Keratinocyte (primary cell): ENCODE measurements at regions not wholly inside any gene's neighbourhood (a gene's known extent, or its start where the extent isn't known, plus 50 kb on each side); places are given as distances from the start of the nearest gene placed in this dataset.

ENCODE experiments used
- DNase-seq: peaks from one replicate; pipeline ENCODE4 v3.0.0-alpha.2; 2011; ENCODE audit warnings: low read depth, missing footprints, low spot score
- FAIRE-seq: peaks from 2 replicates; lab custom pipeline; 2011; peaks lifted over from hg19 to GRCh38; lab: Jason Lieb, UNC
- H2AFZ ChIP-seq: 2 replicates; pipeline ENCODE4 v1.6.0; 2012; ENCODE audit warnings: low read length, control low read depth, inconsistent platforms; ENCODE audit not compliant: control insufficient read depth
- H3K27ac ChIP-seq: 2 replicates; pipeline ENCODE4 v1.5.1; 2011; ENCODE audit warnings: low read length; ENCODE audit not compliant: control insufficient read depth, insufficient read depth
- H3K27me3 ChIP-seq: 3 replicates; pipeline ENCODE4 v1.6.0; 2011; ENCODE audit warnings: low read length; ENCODE audit not compliant: control insufficient read depth, insufficient read depth; ENCODE audit errors: extremely low read depth
- H3K36me3 ChIP-seq, 2 experiments: 2 replicates in 1 of 2; 3 replicates in 1 of 2; pipeline ENCODE4 v1.5.1; 2011; ENCODE audit warnings: low read length in 2 of 2, mild to moderate bottlenecking in 1 of 2; ENCODE audit not compliant: control insufficient read depth in 2 of 2, insufficient read depth in 2 of 2; ENCODE audit errors: extremely low read depth in 1 of 2
- H3K4me1 ChIP-seq: 3 replicates; pipeline ENCODE4 v1.5.1; 2011; ENCODE audit warnings: low read length; ENCODE audit not compliant: control insufficient read depth, insufficient read depth; ENCODE audit errors: extremely low read depth
- H3K4me2 ChIP-seq: 3 replicates; pipeline ENCODE4 v1.6.0; 2011; ENCODE audit warnings: low read depth, low read length; ENCODE audit not compliant: control insufficient read depth, insufficient read depth; ENCODE audit errors: extremely low read depth
- H3K4me3 ChIP-seq, 3 experiments: fragments of 200-600 bp in 1 of 3; sonication (generic) in 1 of 3; 2 replicates in 2 of 3; 3 replicates in 1 of 3; pipeline ENCODE4 v1.5.1; 2011 to 2016; ENCODE audit warnings: low read length in 3 of 3, mild to moderate bottlenecking in 3 of 3, control low read depth in 2 of 3, inconsistent platforms in 1 of 3, low read depth in 1 of 3, mixed read lengths in 1 of 3, mixed run types in 1 of 3, moderate library complexity in 1 of 3; ENCODE audit not compliant: control insufficient read depth in 2 of 3, insufficient read depth in 2 of 3; ENCODE audit errors: extremely low read depth in 1 of 3
- H3K79me2 ChIP-seq: 2 replicates; pipeline ENCODE4 v1.6.0; 2012; ENCODE audit warnings: low read length; ENCODE audit not compliant: control insufficient read depth, insufficient read depth
- H3K9ac ChIP-seq: 3 replicates; pipeline ENCODE4 v1.6.0; 2011; ENCODE audit warnings: low read length; ENCODE audit not compliant: control insufficient read depth, insufficient read depth; ENCODE audit errors: extremely low read depth
- H3K9me1 ChIP-seq: 3 replicates; pipeline ENCODE4 v1.6.0; 2011; ENCODE audit warnings: low read length; ENCODE audit not compliant: control insufficient read depth, insufficient read depth; ENCODE audit errors: extremely low read depth
- H3K9me3 ChIP-seq: 2 replicates; pipeline ENCODE4 v1.5.1; 2012; ENCODE audit warnings: low read depth, low read length; ENCODE audit not compliant: control insufficient read depth
- H4K20me1 ChIP-seq: 3 replicates; pipeline ENCODE4 v1.6.0; 2011; ENCODE audit warnings: low read length; ENCODE audit not compliant: control insufficient read depth, insufficient read depth; ENCODE audit errors: extremely low read depth
- EZH2 ChIP-seq: IDR thresholded peaks from one replicate; pipeline ENCODE4 v1.6.1; 2012; ENCODE audit warnings: inconsistent platforms, mild to moderate bottlenecking, low read length, moderate library complexity
- dilution Hi-C: fragments of 300-500 bp; cut with MboI; formaldehyde crosslinking; loops from one replicate; pipeline ENCODE4 v1.7.0; 2020; ENCODE audit warnings: low sequenced_read_pairs; ENCODE audit not compliant: extremely low pct_ligation_motif_present
- TF ChIP-seq, protein P1 (sequence below), 3 experiments: IDR thresholded peaks in 1 of 3; conservative IDR thresholded peaks in 1 of 3; optimal IDR thresholded peaks in 1 of 3; 2 replicates in 2 of 3; 3 replicates in 1 of 3; pipeline versions ENCODE3 to v1.5.1; 2011; ENCODE audit warnings: low read length in 3 of 3, mild to moderate bottlenecking in 3 of 3, moderate library complexity in 2 of 3, control low read depth in 1 of 3, inconsistent platforms in 1 of 3; ENCODE audit not compliant: insufficient read depth in 2 of 3; ENCODE audit errors: extremely low read depth in 1 of 3

DNA sequence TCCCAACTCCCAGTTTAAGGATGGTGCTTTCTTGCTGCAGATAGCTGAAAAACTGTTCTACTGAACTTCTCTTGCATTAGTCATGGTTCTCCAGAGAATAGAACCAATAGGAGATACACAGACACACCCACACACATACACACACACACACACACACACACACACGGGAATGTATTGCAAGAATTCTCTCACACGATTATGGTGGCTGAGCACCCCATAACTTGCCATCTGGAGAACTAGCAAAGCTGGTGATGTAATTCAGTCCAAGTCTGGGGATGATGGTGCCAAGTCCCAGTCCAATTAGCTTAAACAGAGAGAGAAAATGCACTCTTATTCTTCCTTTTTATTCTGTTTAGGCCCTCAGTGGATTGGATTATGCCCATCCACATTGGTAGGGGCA is 643.9 kb downstream of the DIAPH3 start:
- Histone ChIP-seq H3K4me2 (no peak overlapping the region), H3K36me3 (no peaks in the 10 kb centered on the region), H3K9me1 (no peaks in the 10 kb centered on the region), H3K79me2 (no peaks in the 10 kb centered on the region), H3K4me3 (no peak overlapping the region), H3K27ac (no peak overlapping the region), H3K4me1 (no peaks in the 10 kb centered on the region), H2AFZ (no peak overlapping the region), H3K27me3 (no peaks in the 10 kb centered on the region), H3K9me3 (no peaks in the 10 kb centered on the region), H3K9ac (no peak overlapping the region), H4K20me1 (no peaks in the 10 kb centered on the region)
- no peak for DNase-seq
- TF ChIP-seq EZH2, result no peak
- TF ChIP-seq, protein P1, sequence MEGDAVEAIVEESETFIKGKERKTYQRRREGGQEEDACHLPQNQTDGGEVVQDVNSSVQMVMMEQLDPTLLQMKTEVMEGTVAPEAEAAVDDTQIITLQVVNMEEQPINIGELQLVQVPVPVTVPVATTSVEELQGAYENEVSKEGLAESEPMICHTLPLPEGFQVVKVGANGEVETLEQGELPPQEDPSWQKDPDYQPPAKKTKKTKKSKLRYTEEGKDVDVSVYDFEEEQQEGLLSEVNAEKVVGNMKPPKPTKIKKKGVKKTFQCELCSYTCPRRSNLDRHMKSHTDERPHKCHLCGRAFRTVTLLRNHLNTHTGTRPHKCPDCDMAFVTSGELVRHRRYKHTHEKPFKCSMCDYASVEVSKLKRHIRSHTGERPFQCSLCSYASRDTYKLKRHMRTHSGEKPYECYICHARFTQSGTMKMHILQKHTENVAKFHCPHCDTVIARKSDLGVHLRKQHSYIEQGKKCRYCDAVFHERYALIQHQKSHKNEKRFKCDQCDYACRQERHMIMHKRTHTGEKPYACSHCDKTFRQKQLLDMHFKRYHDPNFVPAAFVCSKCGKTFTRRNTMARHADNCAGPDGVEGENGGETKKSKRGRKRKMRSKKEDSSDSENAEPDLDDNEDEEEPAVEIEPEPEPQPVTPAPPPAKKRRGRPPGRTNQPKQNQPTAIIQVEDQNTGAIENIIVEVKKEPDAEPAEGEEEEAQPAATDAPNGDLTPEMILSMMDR (optimal IDR thresholded peaks at IDR 0.05 in 1 of 3, IDR thresholded peaks at IDR 0.05 in 1 of 3, conservative IDR thresholded peaks at IDR 0.05 in 1 of 3; ENCODE audit: extremely low read depth in 1 of 3, insufficient read depth in 2 of 3, low read length in 3 of 3), result no peak
- FAIRE-seq, result no peak
- dilution Hi-C loops, result no loop called here

DNA sequence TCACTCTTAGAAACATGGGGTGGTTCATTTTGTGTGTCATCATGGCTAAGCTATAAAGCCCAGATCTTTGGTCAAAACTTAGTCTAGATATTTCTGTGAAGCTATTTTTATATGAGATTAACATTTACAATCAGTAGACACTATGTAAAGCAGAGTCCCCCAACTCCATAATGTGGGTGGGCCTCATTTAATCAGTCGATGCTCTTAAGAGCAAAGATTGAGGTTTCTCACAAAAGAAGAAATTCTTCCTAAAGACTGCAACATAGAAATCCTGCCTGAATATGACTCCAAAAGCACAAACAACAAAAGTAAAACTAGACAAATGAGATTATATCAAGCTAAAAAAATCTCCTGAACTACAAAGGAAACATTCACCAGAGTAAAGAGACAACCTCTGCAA is 642.2 kb downstream of the DIAPH3 start:
- H3K79me2 ChIP-seq, result no peaks in the 10 kb centered on the region
- H3K27ac ChIP-seq, result no peak overlapping the region
- FAIRE-seq (no peak), DNase-seq (no peak)
- dilution Hi-C loops, result no loop called here
- no peaks in the 10 kb centered on the region for H3K36me3 ChIP-seq
- no peaks in the 10 kb centered on the region for H3K9me3 ChIP-seq
- TF ChIP-seq EZH2, result no peak
- TF ChIP-seq, protein P1 (optimal IDR thresholded peaks at IDR 0.05 in 1 of 3, IDR thresholded peaks at IDR 0.05 in 1 of 3, conservative IDR thresholded peaks at IDR 0.05 in 1 of 3; ENCODE audit: extremely low read depth in 1 of 3, insufficient read depth in 2 of 3, low read length in 3 of 3), result no peak
- H3K9ac ChIP-seq, result no peak overlapping the region
- no peak overlapping the region for H3K4me3 ChIP-seq
- no peaks in the 10 kb centered on the region for H3K27me3 ChIP-seq
- H3K9me1 ChIP-seq, result no peaks in the 10 kb centered on the region
- H4K20me1 ChIP-seq, result no peaks in the 10 kb centered on the region
- no peaks in the 10 kb centered on the region for H3K4me1 ChIP-seq
- no peak overlapping the region for H2AFZ ChIP-seq
- H3K4me2 ChIP-seq, result no peak overlapping the region
